ENCODE measurements at regions not wholly inside any gene's neighbourhood (a gene's known extent, or its start where the extent isn't known, plus 50 kb on each side); places are given as distances from the start of the nearest gene placed in this dataset.

DNA sequence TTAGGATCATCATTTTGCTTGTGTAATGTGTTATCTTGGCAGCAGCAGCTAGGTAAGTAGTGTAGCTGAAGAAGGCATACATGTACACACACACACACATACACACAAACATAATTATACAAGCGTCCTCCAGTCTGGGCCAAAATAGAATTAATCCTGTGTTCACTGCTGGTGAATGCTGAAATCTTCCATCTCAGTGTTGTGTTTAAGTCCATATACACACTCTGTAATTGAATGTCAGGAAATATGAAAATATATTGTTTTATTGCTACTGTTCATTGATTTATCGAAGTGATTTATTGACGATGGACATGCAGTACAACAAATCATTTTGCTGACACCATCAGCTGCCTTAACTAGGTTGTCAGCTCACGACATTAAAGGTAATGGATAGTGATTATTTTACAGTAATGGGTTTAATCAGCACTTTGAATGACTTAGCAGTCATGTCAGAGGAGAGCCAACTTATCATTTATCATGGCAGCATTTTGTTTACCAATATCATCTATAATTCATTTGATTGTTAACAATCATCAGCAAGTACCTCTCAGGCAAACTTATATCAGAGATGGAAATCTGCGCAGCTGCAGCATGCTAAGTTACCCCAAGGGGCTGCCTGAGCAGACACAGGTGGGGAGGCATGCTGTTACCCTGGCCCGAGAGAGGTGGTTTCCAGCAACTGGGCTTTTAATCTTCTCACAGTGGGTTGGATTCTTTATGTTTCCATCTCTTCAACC lies 83.7 kb upstream of the FSHR start:
- H3K4me3 ChIP-seq (ENCODE audit: control insufficient read depth, low read depth, low read length) = no peak overlapping the region
- TF ChIP-seq, protein P1, sequence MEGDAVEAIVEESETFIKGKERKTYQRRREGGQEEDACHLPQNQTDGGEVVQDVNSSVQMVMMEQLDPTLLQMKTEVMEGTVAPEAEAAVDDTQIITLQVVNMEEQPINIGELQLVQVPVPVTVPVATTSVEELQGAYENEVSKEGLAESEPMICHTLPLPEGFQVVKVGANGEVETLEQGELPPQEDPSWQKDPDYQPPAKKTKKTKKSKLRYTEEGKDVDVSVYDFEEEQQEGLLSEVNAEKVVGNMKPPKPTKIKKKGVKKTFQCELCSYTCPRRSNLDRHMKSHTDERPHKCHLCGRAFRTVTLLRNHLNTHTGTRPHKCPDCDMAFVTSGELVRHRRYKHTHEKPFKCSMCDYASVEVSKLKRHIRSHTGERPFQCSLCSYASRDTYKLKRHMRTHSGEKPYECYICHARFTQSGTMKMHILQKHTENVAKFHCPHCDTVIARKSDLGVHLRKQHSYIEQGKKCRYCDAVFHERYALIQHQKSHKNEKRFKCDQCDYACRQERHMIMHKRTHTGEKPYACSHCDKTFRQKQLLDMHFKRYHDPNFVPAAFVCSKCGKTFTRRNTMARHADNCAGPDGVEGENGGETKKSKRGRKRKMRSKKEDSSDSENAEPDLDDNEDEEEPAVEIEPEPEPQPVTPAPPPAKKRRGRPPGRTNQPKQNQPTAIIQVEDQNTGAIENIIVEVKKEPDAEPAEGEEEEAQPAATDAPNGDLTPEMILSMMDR (IDR thresholded peaks at IDR 0.05; ENCODE audit: control insufficient read depth, insufficient read depth, low read depth, low read length, missing control alignments) = no peak
- no peak for DNase-seq (ENCODE audit: low read depth)

DNA sequence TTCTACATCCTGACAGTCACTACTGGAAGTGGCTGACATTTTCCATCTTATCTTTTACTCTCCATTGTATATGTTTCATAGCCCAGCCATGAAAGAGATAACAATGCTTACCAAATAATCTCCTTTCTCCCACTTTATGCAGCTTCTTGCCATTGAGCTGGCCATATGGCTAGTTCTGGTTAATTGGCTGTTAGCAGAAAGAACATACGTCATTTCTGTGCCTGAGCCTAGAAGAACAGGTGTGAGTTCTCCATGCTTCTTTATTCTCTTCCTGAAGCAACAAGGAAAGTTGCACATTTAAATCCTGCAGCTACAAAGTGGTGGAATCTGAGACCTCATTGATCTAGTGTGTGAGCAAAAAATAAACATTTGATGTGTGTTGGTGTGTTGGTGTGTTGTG lies 82.0 kb upstream of the FSHR start:
- TF ChIP-seq, protein P1 (IDR thresholded peaks at IDR 0.05; ENCODE audit: control insufficient read depth, insufficient read depth, low read depth, low read length, missing control alignments) = no peak
- H3K4me3 ChIP-seq (ENCODE audit: control insufficient read depth, low read depth, low read length) = no peak overlapping the region
- no peak for DNase-seq (ENCODE audit: low read depth)

DNA sequence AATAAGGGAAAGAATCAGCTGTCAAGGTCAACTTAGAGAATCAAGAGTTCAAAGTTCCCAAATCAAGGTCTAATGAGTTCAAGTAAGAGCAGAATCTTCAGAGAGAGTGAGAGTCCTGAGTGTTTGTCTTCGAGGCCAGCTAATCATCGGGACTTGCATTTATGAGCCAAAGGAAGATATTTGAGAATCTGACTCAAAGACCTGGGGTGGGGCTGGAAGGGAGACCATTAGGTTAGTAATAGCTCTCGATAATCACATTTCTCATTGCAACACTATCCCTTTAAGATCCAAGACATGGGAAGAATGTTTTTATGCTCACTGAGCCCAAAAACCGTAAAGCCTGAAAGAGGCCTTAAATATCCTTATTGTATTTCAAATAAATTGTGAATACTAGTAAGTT lies 72.0 kb upstream of the FSHR start:
- no peak overlapping the region for H3K4me3 ChIP-seq (ENCODE audit: control insufficient read depth, low read depth, low read length)
- TF ChIP-seq, protein P1 (IDR thresholded peaks at IDR 0.05; ENCODE audit: control insufficient read depth, insufficient read depth, low read depth, low read length, missing control alignments) = no peak
- no peak for DNase-seq (ENCODE audit: low read depth)

DNA sequence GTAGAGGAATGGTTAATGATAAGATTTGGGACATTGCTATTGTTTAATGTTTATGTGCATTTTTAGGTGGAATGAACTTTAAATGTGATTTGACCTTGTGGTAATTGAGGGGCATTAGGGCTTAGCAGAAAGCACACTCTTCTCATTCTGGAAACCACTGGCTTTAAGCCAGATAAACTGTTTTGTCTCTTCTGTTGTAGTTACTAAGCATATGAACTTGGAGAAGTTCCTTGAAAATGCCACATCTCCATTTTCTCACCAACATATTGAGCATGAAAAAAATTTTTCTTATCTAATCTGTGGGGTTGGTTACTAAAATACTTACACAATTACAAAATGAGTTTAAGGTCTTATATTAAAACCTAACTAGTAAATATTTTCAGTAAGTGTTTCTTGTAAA lies 70.8 kb upstream of the FSHR start:
- DNase-seq (ENCODE audit: low read depth) = no peak
- TF ChIP-seq, protein P1 (IDR thresholded peaks at IDR 0.05; ENCODE audit: control insufficient read depth, insufficient read depth, low read depth, low read length, missing control alignments) = no peak
- no peak overlapping the region for H3K4me3 ChIP-seq (ENCODE audit: control insufficient read depth, low read depth, low read length)

DNA sequence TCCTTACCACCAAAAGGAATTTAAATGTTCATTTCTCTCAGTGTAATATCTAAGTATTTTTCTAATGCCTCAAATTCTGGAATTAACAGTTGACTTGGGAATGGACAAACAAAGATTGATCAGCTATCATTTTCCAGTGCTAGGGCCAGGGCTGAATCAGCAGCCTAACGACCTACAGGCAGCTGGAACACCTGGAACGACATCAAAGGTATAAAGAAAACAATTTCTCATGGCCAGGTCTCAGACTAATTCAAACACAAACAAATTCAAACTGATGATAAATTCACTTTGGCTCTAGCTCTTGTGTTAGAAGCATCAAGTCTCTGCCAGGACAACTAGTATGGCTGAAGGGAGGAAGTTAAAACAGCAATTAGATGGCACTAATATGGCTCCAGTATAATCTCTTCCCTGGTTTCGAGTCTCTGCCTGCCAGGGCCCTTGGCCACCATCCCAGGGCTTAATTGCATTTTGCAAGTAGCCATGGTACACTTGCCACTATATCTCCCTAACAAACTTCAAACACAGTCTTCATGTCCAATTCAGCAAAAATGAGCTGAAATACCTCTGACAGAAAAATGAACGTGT lies 70.2 kb upstream of the FSHR start:
- DNase-seq (ENCODE audit: low read depth) = no peak
- no peak overlapping the region for H3K4me3 ChIP-seq (ENCODE audit: control insufficient read depth, low read depth, low read length)
- TF ChIP-seq, protein P1 (IDR thresholded peaks at IDR 0.05; ENCODE audit: control insufficient read depth, insufficient read depth, low read depth, low read length, missing control alignments) = no peak

DNA sequence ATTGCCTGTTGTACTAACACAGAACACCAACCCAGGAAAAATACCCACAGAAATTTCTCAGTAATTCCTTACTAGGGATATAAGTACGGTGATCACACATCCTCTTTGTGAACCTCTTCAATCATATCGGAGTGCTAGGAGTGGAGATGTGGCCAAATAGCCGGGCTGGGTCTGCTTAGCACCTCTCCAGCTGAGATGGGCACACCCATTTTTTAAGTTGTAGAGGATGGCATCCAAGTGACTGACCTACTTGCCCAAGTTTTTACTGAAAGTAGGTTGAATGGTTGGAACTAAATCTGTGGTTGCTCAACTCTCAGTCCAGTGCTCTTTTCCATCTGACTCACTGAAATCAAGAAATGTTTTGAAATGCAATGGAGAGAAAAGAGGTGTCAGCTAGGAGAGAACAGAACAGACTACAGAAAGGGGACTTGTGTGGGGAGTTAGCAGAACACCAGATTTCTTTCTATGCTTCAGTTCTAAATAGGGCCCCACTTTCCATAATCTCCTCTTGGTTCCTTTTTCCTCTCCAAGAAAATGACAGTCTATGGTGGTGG lies 68.7 kb upstream of the FSHR start:
- TF ChIP-seq, protein P1 (IDR thresholded peaks at IDR 0.05; ENCODE audit: control insufficient read depth, insufficient read depth, low read depth, low read length, missing control alignments) = no peak
- H3K4me3 ChIP-seq (ENCODE audit: control insufficient read depth, low read depth, low read length) = no peak overlapping the region
- no peak for DNase-seq (ENCODE audit: low read depth)
